Fibroblast of upper back skin (primary cell): ENCODE measurements at regions not wholly inside any gene's neighbourhood (a gene's known extent, or its start where the extent isn't known, plus 50 kb on each side); places are given as distances from the start of the nearest gene placed in this dataset.
"Not testable (repeated sequence)": the region's sequence is repeated elsewhere in the genome, so short reads cannot be mapped to it uniquely, and the experiment has no call there.

ENCODE experiments used
- DNase-seq: peaks from one replicate; pipeline ENCODE4 v3.0.0-alpha.2; 2013

- DNase-seq: peak; percentile 7
Observed at GRCh38 chrX:140318296-140318695, 186.6 kb downstream of the SOX3 start.

GRCh38 chrX:140317462-140317861 lies 187.4 kb downstream of the SOX3 start:
- no peak for DNase-seq

GRCh38 chrX:140298960-140299825 lies 205.7 kb downstream of the SOX3 start:
- no peak for DNase-seq

DNA sequence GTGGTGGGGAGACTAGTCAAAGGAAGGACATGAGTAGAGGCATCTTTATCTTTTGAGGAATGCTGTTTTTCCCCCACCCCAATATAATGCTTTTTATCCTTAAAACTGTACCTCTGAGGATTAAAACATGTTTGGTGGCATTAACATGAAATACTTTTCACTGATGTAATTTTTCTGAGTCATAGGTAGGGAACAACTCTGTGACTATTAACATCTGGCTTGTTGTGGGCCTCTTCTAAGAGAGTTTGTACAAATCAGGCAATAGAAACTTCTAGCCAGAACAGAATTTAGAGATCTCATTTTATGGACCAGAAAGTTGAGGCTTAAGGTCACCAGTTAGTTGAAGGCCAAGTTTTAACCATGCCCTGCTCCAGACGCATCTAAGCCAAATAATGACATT lies 207.6 kb downstream of the SOX3 start:
- no peak for DNase-seq

DNA sequence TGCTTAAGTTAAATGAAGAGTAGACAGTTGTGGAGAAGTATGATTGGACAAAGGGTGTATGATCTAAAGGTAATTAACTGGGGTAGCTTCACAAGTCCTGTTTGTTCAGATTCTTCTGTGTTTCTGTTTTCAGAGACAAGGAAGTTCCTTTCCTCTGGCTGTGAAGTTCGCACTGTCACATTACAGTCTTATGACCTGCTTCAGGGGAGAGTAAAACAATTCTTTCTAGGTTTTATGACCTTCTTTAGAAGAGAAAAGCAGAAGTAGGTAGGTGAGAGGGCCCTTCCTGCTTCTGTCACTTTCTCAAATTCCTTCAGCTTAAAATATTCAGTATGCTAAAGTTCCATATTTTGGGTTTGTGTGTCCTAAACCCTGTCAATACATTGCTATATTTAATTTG lies 211.9 kb downstream of the SOX3 start:
- no peak for DNase-seq

DNA sequence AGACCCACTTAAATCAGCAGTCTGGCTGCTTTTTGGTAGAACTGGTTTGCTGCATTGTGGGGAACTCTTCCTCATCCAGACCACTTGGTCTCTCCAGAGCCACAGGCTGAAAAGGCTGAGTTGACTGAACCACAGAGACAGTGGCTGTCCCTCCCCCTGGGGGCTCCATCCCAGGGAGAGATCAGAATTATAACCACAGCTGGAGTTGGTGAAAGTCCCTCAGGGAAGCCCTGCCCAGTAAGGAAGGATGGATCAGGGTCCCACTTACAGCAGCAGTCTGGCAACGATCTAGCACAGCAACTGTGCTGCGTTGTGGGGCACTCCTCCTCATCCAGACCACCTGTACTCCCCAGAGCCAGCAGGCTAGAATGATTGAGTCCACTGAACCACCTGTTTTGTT lies 212.7 kb downstream of the SOX3 start:
- no peak for DNase-seq

DNA sequence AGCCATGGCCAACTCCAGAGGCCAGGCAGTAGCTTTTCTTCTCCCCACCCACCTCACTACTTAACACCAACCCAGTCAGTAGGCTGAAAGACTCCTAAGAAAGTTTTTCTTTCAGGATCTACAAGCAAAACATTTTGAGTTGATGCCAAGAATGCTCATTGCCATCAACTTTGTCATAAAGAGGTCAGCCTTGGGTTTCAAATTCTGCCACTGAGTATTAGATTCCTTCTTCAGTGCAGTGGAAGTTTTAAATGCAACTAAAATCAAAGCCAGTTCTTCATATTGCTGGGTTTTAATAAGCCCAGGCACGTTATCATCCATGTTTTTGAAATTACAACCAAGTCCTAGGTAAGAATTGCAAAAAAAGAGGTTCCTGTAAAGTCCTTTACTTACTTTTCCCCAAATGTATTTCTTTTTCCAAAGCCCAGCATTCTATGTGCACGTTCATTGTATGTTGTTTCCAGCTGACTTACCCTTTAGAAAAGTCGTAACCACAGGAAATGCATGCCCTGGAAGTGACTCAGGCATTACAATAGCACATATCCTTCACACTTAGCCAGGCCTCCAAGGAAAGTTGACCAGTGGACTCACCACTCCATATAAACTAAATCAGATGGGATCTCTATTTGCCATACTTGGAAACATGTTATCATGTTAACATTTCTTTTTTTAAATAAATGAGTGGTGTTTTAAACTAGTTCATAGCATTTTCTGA lies 229.9 kb downstream of the SOX3 start:
- DNase-seq: peak; percentile 68

GRCh38 chrX:140273921-140274320 lies 230.9 kb downstream of the SOX3 start:
- DNase-seq: no peak

DNA sequence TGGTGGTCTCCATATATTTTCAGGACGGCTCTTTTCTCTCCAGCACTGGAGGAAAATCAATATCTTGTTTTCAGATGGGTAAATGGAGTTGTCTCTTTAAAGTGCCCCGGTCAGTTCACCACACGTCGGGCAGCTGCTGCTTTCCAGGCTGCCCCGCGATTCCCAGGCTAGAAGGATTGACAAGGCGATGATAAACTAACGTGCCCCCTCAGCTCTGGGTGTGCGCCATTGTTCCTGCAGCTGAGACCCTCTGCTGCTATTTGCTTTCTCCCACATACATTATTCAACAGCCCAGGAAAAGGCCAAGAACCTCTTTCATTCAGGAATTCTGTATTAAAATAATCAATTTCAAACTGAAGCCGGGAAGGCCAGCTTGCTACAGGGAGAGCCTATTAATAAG lies 254.5 kb downstream of the SOX3 start:
- DNase-seq: no peak

GRCh38 chrX:140249088-140249487 lies 255.8 kb downstream of the SOX3 start:
- DNase-seq: no peak

DNA sequence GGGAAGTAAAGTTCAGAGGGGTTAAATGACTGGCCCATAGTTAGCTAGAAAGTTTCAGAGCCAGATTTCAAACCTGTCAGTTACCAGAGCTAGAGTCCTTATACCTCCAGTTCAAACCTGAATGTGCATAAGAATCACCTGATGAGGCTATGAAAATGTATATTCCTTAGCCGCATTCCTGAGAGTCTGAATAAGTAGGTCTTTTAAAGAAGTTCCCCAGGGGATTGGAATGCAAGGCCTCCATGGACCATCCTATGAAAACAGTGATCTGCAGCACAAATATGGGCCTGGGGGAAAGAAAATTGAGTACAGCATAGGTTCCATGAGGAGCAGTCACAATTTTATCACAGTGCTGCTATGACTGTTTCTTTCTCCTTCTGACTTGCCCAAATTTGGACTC lies 263.9 kb upstream of the CXorf66 start:
- peak; percentile 2 for DNase-seq

DNA sequence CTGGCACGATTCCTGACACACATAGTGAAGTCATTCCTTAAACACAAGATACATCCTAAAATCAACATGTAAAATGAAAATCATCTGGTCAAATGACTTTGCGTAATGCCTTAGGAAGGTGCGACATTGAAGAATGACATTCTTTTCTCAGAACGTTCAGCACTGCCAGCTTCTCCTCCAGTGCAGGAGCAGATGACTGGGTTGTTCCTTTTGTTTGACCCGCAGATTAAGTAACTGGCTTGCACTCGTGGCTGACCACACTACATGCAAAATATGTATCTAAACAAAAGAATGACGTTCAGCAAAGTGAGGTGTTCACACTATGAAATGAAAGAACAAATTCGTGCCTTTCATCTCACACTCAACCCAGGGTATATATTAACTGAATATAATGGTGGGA lies 260.7 kb upstream of the CXorf66 start:
- DNase-seq: peak; percentile 19

DNA sequence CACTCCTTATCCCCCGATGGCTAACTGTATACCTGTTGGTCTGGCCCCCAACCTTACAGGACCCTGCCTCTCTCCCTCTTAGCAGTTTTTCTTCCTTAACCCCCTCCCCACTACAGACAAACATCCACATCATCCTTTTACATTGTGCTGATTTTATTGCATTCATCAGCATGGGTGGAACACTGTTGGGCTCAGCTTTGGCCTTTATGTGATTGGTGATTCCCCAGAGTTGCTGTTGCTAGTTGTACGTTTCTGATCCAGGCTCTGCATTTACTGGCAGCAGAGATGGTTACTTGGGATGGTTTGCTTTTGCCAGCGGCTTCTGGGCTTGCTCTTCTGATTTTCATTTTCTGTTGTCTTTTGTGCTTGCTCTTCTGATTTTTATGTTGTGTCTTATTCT lies 250.6 kb upstream of the CXorf66 start:
- DNase-seq: not testable (repeated sequence)

DNA sequence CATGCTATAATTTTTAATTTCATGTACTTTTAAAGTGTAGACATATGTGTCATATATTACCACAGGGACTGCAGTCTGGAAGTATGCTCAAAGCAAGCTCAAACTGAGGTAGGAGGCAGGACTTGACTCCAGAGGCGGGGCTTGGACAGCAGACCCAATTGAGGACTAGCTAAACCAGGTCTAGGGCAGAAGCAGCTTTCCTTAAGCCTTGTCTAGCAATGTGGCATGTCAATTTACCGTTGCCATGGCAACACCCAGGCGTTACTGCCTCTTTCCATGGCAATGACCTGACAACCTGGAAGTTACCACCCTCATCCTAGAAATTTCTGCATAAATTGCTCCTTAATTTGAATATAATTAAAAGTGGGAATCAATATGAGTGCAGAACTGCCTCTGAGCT lies 249.2 kb upstream of the CXorf66 start:
- not testable (repeated sequence) for DNase-seq

GRCh38 chrX:140206657-140207056 lies 241.3 kb upstream of the CXorf66 start:
- no peak for DNase-seq

DNA sequence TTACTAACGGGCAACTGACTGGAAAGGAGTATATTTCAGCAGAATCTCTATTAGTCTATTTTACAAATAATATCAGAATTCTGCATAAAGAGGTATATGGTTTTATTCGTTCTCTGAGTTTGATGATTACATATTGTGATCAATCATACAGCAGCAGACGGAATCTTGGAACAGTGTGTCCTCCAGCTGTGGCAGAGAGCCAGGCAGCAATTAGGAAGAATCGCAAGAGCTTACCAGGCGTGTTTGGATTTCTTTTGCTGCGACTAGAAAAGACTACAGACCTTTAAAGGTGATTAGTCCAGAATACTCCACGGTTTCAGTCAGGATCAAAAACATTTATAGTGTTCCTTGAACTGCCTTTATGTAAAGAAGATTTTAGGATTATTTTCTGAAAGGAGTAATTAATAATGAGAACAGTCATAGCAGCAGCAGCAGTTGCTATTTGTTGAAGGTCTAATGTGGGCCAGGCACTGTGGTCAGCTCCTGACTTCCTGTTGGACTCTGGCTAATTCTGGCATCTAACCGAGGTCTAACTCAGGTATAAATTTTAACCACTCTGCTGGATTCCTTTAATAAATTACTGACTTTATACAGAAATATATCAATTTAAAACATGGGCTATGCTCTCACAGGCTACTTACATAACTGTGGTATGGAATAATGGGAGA lies 225.3 kb upstream of the CXorf66 start:
- peak; percentile 34 for DNase-seq

DNA sequence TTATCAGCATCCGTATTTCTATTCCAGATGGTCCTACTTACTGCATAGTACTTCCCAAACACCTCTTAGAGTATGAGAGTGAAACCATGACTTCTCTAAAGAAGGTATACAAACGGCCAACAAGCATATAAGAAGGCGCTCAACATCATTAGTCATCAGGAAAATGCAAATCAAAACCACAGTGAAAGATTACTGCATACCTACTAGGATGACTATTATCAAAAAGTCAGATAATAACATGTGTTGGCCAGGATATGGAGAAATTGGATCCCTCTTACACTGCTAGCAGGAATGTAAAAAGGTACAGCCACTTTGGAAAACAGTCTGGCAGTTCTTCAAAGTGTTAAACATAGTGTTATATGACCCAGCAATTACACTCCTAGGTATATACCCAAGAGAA lies 215.3 kb upstream of the CXorf66 start:
- peak; percentile 87 for DNase-seq

GRCh38 chrX:140177821-140178220 lies 212.5 kb upstream of the CXorf66 start:
- no peak for DNase-seq

DNA sequence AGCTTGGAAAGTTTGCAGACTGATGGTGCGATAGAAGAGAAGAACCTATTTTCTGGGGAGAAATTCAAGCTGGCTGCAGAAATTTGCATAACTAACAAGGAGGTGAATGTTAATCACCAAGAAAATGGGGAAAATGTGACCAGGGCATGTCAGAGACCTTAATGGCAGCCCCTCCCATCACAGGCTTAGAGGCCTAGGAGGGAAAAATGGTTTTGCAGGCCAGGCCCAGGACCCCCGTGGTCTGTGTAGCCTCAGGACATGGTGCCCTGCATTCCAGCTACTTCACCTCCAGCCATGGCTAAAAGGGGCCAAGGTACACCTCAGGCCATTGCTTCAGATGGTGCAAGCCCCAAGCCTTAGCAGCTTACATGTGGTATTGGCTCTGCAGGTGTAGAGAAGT lies 207.1 kb upstream of the CXorf66 start:
- no peak for DNase-seq

DNA sequence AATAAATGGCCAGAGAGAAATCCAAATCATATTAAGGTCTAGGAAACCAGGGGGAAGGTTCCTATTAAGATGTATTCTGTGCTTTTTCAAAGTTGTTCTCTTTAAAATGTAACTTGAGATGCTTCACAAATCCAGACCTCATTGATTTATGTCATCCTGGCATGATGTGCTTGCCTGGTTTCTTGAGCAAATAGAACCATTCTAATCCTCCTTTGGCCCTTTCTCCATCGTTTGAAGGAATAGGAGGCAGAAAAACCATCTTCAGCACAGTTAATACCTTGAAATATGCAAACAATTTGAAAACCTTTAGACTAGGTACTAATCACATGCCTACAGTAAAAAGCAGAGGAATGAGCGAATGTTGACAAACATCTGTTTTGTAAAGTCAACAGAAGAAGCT lies 202.2 kb upstream of the CXorf66 start:
- DNase-seq: no peak

GRCh38 chrX:140165849-140166248 lies 200.5 kb upstream of the CXorf66 start:
- no peak for DNase-seq

- no peak for DNase-seq
Observed at GRCh38 chrX:140164391-140164790, 199.1 kb upstream of the CXorf66 start.

- DNase-seq: peak; percentile 84
Observed at GRCh38 chrX:140163371-140164159, 198.2 kb upstream of the CXorf66 start.
